Activated T-helper 17 cell treated with anti-CD3 and anti-CD28 coated beads, Interleukin-2, amount 50 U/mL, for 72 hours (primary cell): ENCODE measurements at regions not wholly inside any gene's neighbourhood (a gene's known extent, or its start where the extent isn't known, plus 50 kb on each side); places are given as distances from the start of the nearest gene placed in this dataset.

Experiments used
- ATAC-seq: fragments of 150-1000 bp; cut with Tn5 transposase; replicated peaks from 2 replicates; pipeline ENCODE4 v1.10.0; 2021; ENCODE audit warnings: mild to moderate bottlenecking, moderate library complexity
- H3K27ac Mint-ChIP-seq: one replicate; pipeline ENCODE4 v1.8.0; 2022; ENCODE audit warnings: mixed read lengths
- H3K27me3 Mint-ChIP-seq: one replicate; pipeline ENCODE4 v1.8.0; 2022; ENCODE audit warnings: mixed read lengths
- H3K36me3 Mint-ChIP-seq: one replicate; pipeline ENCODE4 v1.8.0; 2022; ENCODE audit warnings: low read depth, mild to moderate bottlenecking, mixed read lengths
- H3K4me1 Mint-ChIP-seq: one replicate; pipeline ENCODE4 v1.8.0; 2022; ENCODE audit warnings: mixed read lengths
- H3K4me3 Mint-ChIP-seq: one replicate; pipeline ENCODE4 v1.8.0; 2022; ENCODE audit warnings: mild to moderate bottlenecking, mixed read lengths
- H3K9me3 Mint-ChIP-seq: one replicate; pipeline ENCODE4 v1.8.0; 2022; ENCODE audit warnings: mixed read lengths

DNA sequence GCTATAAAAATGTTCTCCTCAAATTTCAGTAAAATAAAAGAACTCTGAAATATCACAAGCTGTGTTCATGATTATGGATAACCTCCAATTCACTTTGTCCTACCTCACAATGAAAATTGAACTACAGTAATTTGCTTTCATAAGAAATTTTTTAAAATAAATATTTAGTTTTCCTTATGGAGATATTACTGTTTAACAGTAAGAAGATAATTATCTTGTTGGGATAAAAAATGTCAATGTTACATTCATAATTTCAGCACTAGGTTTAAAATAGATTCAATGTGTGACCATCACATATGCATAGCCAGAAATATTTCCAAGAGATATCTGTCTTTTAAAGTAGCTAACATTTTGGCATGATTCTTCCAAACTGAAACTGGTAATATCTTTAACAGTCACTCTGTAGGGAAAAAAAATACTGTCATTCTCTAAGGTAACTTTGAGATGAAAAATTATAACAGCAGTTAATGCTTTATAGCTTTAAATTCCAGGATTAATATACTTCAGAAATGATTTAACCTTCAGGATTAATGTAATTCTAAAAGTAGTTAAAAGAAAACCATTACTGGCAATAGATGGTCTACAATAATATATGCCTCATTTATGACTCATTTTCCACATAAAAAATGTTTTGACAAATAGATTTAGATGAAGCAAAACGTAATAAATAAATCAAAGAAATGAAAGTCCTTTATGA lies 91.3 kb downstream of the SPRY2 start:
- no peak overlapping the region for H3K4me3 Mint-ChIP-seq
- ATAC-seq, result no peak
- H3K27me3 Mint-ChIP-seq, result no peaks in the 10 kb centered on the region
- no peaks in the 10 kb centered on the region for H3K9me3 Mint-ChIP-seq
- H3K36me3 Mint-ChIP-seq, result no peaks in the 10 kb centered on the region
- no peaks in the 10 kb centered on the region for H3K4me1 Mint-ChIP-seq
- H3K27ac Mint-ChIP-seq, result no peak overlapping the region

GRCh38 chr13:80245162-80245733 lies 95.7 kb downstream of the SPRY2 start:
- ATAC-seq, result no peak
- no peaks in the 10 kb centered on the region for H3K27me3 Mint-ChIP-seq
- H3K4me3 Mint-ChIP-seq, result no peak overlapping the region
- no peaks in the 10 kb centered on the region for H3K4me1 Mint-ChIP-seq
- no peaks in the 10 kb centered on the region for H3K9me3 Mint-ChIP-seq
- H3K27ac Mint-ChIP-seq, result no peak overlapping the region
- H3K36me3 Mint-ChIP-seq, result no peaks in the 10 kb centered on the region

DNA sequence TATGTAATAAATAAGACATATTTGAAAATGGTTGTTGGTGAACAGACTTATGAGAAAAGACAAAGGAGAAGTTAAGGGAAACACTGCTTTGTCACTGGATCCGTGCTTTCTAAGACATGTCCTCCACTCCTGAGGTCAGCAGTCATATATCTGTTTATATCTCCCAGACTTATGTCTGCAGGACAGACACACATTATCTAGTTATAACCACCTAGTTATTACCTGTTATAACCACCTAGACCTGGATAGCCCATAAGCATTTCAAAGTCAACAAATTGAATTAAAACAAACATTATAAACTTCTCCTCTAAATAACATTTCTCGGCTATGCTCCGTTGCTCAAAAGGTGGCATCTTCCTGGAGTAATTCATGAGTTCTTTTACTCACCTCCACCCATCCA lies 96.4 kb downstream of the SPRY2 start:
- no peaks in the 10 kb centered on the region for H3K4me1 Mint-ChIP-seq
- no peak overlapping the region for H3K27ac Mint-ChIP-seq
- no peak overlapping the region for H3K4me3 Mint-ChIP-seq
- H3K36me3 Mint-ChIP-seq, result no peaks in the 10 kb centered on the region
- no peaks in the 10 kb centered on the region for H3K27me3 Mint-ChIP-seq
- ATAC-seq, result no peak
- no peaks in the 10 kb centered on the region for H3K9me3 Mint-ChIP-seq

DNA sequence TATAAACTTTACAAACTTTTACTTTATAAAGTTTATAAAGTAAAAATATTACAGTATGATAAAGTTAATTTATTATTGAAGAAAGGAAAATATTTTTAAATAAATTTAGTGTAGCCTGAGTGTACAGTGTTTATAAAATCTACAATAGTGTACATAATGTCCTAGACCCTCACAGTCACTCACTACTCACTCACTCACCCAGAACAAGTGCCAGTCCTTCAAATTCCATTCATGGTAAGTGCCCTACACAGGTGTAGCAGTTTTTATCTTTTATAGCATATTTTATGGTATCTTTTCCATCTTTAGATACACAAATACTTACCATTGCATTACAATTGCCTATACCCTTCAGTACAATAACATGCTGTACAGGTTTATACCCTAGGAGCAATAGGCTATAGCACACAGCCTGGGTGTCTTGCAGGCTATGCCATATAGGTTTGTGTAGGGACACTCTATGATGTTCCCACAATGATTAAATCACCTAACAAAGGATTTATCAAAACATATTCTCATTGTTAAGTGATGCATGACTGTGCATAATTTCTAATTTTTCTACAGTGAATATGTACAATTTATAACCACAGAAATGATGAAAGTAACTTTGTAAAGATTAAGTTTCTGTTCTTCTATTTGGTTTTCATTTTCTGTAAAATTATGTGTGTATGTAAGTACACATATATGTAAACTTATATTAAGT lies 98.0 kb downstream of the SPRY2 start:
- ATAC-seq, result no peak
- H3K27me3 Mint-ChIP-seq, result no peaks in the 10 kb centered on the region
- no peaks in the 10 kb centered on the region for H3K36me3 Mint-ChIP-seq
- H3K4me1 Mint-ChIP-seq, result no peaks in the 10 kb centered on the region
- no peaks in the 10 kb centered on the region for H3K9me3 Mint-ChIP-seq
- H3K27ac Mint-ChIP-seq, result no peak overlapping the region
- H3K4me3 Mint-ChIP-seq, result no peak overlapping the region

GRCh38 chr13:80239571-80240255 lies 101.2 kb downstream of the SPRY2 start:
- Mint-ChIP-seq H3K9me3 (no peaks in the 10 kb centered on the region), H3K4me1 (no peaks in the 10 kb centered on the region), H3K36me3 (no peaks in the 10 kb centered on the region), H3K4me3 (no peak overlapping the region), H3K27me3 (no peaks in the 10 kb centered on the region), H3K27ac (no peak overlapping the region)
- no peak for ATAC-seq

GRCh38 chr13:80239116-80239515 lies 101.8 kb downstream of the SPRY2 start:
- Mint-ChIP-seq H3K27ac (no peak overlapping the region), H3K4me1 (no peaks in the 10 kb centered on the region), H3K27me3 (no peaks in the 10 kb centered on the region), H3K36me3 (no peaks in the 10 kb centered on the region), H3K4me3 (no peak overlapping the region), H3K9me3 (no peaks in the 10 kb centered on the region)
- ATAC-seq, result no peak

GRCh38 chr13:80237646-80238045 lies 103.3 kb downstream of the SPRY2 start:
- no peaks in the 10 kb centered on the region for H3K9me3 Mint-ChIP-seq
- H3K27ac Mint-ChIP-seq, result no peak overlapping the region
- H3K36me3 Mint-ChIP-seq, result no peaks in the 10 kb centered on the region
- H3K27me3 Mint-ChIP-seq, result no peaks in the 10 kb centered on the region
- H3K4me3 Mint-ChIP-seq, result no peak overlapping the region
- H3K4me1 Mint-ChIP-seq, result no peaks in the 10 kb centered on the region
- ATAC-seq, result no peak

DNA sequence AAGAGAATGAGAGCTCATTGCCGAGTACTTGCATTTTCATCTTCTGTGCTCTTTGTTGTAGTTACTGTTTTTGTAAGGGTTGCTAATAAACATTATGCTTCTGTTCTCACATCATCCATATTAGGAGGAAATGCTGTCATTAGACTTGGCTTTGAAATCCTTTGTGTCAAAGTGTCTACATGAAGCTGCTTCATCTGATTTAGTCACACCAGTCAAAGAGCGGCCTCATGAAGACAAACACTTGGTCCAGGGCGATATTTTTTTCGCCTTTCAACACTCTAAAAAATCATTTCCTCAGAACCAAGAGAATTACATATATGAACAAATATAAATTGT lies 105.0 kb downstream of the SPRY2 start:
- no peak for ATAC-seq
- Mint-ChIP-seq H3K27me3 (no peaks in the 10 kb centered on the region), H3K4me3 (no peak overlapping the region), H3K36me3 (no peaks in the 10 kb centered on the region), H3K27ac (no peak overlapping the region), H3K4me1 (no peaks in the 10 kb centered on the region), H3K9me3 (no peaks in the 10 kb centered on the region)

DNA sequence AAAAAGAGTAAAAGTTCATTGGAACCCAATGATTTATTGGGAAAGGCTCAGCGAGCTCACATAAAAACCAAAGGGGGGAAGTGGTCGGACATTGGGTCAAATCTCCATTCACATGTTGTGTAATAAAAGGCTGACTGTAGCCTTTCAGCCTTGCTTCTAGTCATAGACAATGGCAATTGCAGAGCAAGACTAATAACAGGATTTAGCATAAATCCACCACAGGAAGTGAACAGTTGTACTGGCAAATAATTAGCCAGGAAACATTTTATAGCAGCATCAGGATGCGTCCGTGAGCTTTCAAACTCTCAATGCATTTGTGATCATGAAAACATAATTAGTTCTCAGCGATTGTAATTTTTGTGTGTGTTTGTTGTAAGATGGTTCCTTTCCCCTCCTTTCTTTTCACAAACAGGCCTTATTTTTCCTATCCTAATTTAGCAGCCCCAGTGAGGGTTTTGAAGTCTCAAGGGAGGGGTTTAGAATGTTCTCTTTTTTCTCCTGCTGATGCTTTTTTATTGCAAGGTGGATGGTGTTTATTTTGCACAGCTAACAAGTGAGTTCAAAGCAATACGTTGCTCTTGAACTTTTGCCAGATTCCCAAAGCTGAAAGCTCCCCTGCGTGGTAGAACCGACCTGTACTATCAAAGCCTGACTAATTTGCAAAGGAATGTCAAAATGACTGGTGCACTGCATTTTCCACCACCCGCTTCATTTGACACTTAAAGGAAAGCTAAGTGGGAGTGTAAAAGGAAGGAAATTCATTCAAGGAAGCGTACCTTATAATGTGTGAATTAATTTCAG lies 105.6 kb downstream of the SPRY2 start:
- H3K36me3 Mint-ChIP-seq, result no peaks in the 10 kb centered on the region

GRCh38 chr13:80227645-80228044 lies 113.3 kb downstream of the SPRY2 start:
- ATAC-seq, result no peak
- Mint-ChIP-seq H3K36me3 (no peaks in the 10 kb centered on the region), H3K27ac (no peak overlapping the region), H3K9me3 (peaks cover 4% of the 10 kb centered on the region), H3K4me1 (no peaks in the 10 kb centered on the region), H3K4me3 (no peak overlapping the region), H3K27me3 (no peaks in the 10 kb centered on the region)

More for the DNA sequence above, 105.6 kb downstream of the SPRY2 start:
- Mint-ChIP-seq H3K27ac (no peak overlapping the region), H3K4me3 (no peak overlapping the region), H3K9me3 (peaks cover under 1% of the 10 kb centered on the region), H3K4me1 (no peaks in the 10 kb centered on the region), H3K27me3 (no peaks in the 10 kb centered on the region)
- no peak for ATAC-seq

GRCh38 chr13:80226645-80227044 lies 114.3 kb downstream of the SPRY2 start:
- Mint-ChIP-seq H3K27me3 (no peaks in the 10 kb centered on the region), H3K4me1 (no peaks in the 10 kb centered on the region), H3K27ac (no peak overlapping the region), H3K9me3 (peaks cover 4% of the 10 kb centered on the region), H3K36me3 (no peaks in the 10 kb centered on the region), H3K4me3 (no peak overlapping the region)
- ATAC-seq, result no peak

- Mint-ChIP-seq H3K4me3 (no peak overlapping the region), H3K27ac (no peak overlapping the region), H3K27me3 (no peaks in the 10 kb centered on the region), H3K36me3 (no peaks in the 10 kb centered on the region), H3K4me1 (no peaks in the 10 kb centered on the region), H3K9me3 (no peaks in the 10 kb centered on the region)
- no peak for ATAC-seq
Measured at GRCh38 chr13:80224468-80224867, 116.5 kb downstream of the SPRY2 start.

DNA sequence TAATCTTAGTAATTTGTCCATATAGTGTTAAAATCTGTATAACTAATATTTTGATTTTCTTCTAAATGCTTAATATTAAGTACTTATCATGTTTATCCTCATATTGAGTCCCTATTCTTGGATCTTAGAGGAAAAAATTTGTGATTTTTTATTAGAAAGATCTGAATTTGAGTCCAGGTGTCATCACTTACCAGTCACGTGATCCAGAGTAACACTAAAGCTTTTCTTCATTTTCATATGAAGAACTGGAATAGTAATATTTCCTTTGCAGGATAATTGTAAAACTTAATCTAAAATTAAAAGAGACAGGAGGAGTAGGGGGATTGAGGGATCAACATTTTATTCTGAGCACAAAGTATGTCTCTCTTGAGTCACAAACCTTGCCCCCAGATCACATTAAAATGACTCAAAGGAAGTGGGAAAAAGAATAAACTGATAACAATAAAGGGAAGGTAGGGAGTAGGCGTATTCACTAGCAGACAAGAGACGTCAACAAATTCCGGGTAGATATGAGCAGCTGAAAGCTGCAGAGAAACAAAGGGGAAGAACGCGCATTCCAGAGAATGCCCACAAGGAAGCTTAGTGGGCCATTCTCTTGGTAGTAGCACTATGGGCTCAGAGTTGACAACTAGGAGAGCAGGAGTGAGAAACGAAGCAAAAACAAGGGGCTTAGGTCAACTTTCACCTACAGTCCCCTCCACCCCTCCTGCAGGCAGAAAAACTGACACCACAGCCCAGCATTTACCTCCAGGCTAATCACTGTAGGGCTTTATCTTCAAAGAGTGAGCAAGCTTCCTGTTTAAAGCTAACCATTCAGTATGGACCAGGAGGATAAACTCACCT lies 123.1 kb downstream of the SPRY2 start:
- H3K4me3 Mint-ChIP-seq, result no peak overlapping the region
- H3K9me3 Mint-ChIP-seq, result no peaks in the 10 kb centered on the region
- H3K27ac Mint-ChIP-seq, result no peak overlapping the region
- no peaks in the 10 kb centered on the region for H3K4me1 Mint-ChIP-seq
- no peaks in the 10 kb centered on the region for H3K27me3 Mint-ChIP-seq
- H3K36me3 Mint-ChIP-seq, result no peaks in the 10 kb centered on the region
- ATAC-seq, result no peak

DNA sequence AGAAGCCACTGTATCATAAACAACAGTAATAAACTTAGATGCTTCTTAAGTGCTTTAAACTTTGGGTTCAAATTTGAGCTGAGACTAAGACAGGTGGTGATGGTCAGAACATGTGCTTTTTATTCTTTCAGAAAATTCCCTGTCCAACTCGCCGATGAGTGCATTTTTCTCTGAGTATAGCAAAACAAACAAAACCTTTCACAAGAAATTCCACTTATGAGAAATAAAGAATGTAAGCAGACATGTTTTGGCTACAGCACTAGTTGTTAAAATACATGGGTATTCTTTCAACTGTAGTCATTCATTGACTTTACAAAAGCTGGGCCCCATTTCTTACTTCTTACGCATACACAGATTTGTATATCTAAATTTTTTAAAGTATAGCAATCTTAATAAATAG lies 125.6 kb downstream of the SPRY2 start:
- no peak for ATAC-seq
- Mint-ChIP-seq H3K4me1 (no peaks in the 10 kb centered on the region), H3K36me3 (no peaks in the 10 kb centered on the region), H3K27ac (no peak overlapping the region), H3K9me3 (no peaks in the 10 kb centered on the region), H3K4me3 (no peak overlapping the region), H3K27me3 (no peaks in the 10 kb centered on the region)
